GM18502 (cell line): ENCODE measurements at regions not wholly inside any gene's neighbourhood (a gene's known extent, or its start where the extent isn't known, plus 50 kb on each side); places are given as distances from the start of the nearest gene placed in this dataset.
A peak's percentile ranks its signal among the peaks of the same experiment; 100 is the strongest.
"Not testable (repeated sequence)": the region's sequence is repeated elsewhere in the genome, so short reads cannot be mapped to it uniquely, and the experiment has no call there.

ENCODE experiments used
- ATAC-seq: cut with Tn5 transposase; IDR thresholded peaks from one replicate; pipeline ENCODE4 v1.9.1; 2021; ENCODE audit warnings: mild to moderate bottlenecking; ENCODE audit not compliant: unreplicated experiment, poor library complexity

DNA sequence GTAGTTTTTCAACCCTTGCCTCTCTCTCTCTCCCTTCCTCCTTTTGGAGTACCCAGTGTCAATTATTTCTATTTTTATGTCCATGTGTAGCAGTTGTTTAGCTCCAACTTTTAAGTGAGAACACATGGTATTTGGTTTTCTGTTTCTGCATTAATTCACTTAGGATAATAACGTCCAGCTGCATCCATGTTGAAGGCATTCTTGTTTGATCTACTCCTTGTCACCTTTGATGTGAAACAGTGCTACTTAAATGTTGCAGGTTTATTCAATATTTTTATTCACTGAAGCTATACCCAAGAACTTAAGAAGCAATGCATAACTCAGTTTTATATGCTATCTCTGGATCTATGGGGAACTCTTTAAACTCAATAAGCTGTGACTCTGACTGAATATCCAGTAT is 465.2 kb upstream of the ADGRB3 start:
- no peak for ATAC-seq

DNA sequence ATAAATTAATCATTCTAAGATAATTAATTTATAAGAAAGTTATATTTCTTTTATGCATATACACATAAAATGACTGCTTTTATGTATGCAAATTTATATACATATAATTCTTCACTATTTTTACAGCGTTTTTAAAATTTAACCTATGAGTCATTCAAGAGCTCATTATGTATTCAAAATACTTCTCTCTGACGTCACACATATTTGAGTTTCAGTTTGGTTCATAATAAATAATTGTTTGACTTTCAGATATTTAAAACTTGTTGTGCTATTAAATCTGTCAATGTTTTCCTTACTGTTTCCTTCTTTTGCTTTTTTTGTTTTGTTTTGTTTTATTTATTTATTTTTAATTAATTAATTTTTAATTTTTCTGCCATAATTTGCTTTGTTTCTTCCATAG is 467.5 kb upstream of the ADGRB3 start:
- no peak for ATAC-seq

DNA sequence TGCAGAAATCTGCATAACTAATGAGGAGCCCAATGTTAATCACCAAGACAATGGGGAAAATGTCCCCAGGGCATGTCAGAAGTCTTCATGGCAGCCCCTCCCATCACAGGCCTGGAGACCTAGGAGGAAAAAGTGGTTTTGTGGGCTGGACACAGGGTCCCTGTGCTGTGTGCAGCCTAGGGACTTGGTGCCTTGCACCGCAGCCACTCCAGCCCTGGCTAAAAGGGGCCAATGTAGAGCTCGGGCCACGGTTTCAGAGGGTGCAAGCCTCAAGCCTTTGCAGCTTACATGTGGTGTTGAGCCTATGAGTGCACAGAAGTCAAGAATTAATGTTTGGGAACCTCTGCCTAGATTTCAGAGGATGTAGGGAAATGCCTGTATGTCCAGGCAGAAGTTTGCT is 474.3 kb upstream of the ADGRB3 start:
- not testable (repeated sequence) for ATAC-seq

DNA sequence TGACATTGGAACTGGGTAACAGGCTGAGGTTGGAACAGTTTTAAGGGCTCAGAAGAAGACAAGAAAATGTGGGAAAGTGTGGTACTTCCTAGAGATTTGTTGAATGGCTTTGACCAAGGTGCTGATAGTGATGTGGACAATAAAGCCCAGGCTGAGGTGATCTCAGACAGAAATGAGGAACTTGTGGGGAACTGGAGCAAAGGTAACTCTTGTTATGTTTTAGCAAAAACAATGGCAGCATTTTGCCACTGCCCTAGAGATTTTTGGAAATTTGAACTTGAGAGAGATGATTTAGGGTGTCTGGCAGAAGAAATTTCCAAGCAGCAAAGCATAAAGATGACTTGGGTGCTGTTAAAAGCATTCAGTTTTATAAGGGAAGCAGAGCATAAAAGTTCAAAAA is 474.7 kb upstream of the ADGRB3 start:
- ATAC-seq = no peak

DNA sequence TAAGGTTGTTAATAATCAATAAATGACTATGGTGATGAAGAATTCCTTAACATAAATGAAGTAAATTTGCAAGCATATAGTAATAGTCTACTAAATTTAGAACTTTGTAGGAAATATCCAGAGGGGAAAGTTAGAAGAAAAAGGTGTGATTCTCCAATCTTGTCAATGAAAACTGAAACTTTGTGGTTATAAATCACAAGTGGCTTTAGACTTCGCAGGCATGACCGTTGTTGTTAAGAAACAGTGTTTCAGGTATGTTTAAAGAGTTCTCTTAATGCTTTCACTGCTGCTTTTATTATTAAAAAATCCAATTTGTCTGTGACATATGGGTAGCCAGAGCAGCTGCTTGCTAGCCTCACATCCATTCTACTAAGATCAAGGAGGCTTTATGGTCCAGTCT is 475.6 kb upstream of the ADGRB3 start:
- no peak for ATAC-seq

DNA sequence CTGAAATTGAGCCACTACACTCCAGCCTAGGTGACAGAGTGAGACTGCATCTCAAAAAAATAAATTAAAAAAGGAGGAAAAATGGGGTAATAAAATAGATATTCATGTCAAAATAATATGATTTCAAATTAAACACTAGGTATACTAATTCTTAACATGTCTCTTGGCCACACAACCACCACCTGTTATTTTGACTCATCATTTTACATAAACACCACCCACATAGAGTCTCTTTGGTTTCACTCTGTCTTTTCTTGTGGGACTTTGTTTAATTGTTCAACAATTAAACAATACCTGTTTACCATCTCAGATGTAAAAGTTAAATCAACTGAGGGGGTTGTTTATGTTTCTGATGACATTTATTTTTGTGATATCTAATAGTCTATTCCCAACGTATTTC is 476.8 kb upstream of the ADGRB3 start:
- peak; percentile 58 for ATAC-seq

DNA sequence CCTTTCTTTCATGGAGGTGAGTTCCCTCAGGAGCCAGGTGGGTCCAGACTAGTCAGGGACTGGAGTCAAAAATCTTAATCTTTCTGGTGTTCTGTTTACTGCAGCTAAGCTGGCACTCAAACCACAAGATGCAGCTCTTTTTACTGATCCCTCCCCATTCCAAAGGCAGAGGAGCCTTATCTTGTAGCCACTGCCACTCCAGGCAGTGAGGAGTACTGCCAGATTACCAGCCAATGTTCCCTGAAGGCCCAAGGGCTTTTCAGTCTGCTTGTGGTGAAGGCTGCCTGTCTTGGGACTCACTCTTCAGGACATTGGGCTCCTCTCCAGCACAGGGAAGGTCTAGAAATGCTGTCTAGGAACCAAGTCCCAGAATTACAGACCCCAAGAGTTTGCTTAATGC is 490.4 kb upstream of the ADGRB3 start:
- no peak for ATAC-seq

DNA sequence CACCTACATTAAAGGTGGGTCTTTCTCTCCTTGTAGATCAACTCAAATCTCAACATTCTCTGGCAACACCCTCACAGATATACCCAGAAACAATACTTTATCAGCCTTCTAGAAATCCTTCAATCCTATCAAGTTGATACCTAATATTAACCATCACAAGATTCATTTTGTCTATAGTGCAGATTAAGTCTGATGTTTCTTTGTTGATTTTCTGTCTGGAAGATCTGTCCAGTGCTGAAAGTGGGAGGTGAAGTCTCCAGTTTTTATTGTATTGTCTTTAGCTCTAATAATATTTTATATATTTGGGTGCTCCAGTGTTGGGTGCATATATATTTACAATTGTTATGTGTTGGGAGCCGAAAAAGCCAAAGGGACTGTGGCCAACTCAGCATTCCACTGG is 493.9 kb upstream of the ADGRB3 start:
- no peak for ATAC-seq

DNA sequence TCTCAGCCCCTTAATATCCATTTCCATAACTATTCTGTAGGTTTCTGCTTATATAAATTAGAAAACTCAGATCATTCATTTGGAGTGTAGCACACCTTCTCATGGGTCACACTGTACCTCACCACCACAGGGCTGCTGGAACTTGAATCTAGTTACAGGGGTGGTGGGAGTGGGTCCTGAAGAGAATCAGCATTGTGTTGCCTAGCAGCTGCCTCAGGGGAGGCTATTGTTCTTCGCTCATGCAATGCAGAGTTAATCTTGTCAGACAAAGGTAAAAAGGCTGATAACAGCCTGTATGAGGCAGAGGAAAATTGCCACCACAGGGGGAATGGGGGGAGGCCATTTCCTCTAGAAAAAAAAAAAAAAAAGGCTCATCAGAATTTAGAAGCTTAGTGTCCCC is 496.0 kb upstream of the ADGRB3 start:
- ATAC-seq = no peak

DNA sequence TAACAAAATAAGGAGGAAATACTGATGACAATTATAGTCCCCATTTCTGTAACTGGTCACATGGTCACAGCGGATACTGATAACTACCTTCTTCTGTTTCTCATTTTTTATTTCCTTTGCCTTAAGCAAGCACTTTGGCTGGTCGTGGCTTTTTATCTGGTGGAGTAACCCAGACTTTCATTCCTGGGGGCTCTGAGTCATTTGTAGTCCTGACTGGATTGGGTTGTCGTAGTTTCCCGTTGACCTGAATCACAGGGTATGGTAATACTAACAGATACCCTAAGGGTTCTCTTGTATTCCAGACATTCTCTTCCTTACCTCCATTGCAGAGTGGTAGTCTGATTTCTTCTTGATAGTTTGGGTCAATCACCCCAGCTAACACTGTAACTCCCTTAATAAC is 500.3 kb upstream of the ADGRB3 start:
- no peak for ATAC-seq

DNA sequence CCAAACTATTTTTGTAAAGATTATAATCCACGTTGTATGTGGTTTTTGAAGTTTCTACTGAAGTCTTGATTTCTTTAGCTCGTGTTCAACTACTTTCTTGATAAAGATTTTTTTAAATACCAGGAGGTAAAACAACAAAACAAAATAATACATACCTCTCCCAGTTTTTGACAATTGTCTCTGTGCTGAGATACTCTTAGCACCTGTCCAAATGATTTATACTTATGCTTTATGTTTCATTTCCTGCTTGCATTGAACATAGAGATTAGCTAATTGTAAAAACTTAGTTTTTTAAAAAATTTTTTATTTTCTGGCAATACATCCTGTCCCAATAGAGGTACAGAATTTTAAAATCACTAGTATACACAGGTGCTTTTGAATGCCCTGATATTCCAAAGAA is 506.9 kb upstream of the ADGRB3 start:
- no peak for ATAC-seq

DNA sequence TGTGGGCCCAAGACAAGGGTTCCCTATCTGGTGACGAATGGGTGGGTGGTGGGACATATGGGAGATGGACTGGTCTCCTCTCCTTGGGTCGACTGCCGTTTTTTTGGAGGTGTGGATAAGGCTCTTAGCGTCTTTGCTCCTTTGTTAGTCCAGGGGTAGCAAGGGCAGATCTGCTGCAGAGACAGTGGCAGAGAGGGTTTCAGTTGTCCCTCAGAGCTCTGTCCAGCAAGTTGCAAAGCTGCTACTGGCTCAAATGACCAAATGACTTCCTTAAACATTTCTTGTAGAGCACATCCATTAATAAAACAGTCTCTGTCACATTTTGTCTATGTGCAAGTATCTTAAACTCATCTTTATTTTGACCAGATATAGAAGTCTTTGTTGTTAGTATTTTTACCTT is 508.0 kb upstream of the ADGRB3 start:
- ATAC-seq = no peak

DNA sequence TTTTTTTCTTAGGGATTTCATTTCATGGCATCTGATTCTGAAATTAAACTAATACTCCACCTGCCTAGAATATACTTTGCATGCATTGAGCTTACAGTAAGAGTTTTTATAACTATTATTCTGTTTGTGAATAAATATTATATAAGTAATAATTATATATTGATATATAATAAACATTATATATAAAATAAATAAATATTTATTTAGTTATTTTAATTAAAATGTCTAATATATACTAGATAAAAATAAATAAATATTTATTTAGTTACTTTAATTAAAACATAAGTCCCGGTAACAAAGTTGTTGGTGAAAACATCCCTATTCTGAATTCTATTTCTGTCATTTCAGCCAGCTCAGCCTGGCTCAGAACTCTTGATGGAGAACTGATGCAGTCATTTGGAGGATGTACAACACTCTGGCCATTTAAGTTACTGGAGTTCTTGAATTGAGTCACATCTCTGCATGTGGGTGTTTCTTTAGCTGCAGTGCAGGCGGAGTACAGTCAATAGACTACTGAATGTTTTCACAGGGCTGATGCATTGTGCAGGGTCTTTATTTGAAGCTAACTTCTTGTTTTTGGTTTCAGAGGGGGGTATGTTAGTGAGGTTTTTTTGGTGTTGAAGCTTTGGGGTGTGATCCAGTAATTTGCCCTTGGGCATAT is 508.9 kb upstream of the ADGRB3 start:
- ATAC-seq = peak; percentile 93

DNA sequence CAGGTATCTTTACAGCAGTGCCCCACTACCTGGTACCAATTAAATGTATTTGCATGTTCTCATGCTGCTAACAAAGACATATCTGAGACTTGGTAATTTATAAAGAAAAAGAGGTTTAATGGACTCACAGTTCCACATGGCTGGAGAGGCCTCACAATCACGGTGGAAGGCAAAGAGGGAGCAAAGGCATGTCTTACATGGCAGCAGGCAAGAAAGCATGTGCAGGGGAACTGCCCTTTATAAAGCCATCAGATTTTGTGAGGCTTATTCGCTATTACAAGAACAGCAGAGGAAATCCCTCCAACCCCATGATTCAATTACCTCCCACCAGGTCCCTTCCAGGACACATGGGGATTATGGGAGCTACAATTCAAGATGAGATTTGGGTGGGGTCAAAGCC is 512.1 kb upstream of the ADGRB3 start:
- ATAC-seq = not testable (repeated sequence)

DNA sequence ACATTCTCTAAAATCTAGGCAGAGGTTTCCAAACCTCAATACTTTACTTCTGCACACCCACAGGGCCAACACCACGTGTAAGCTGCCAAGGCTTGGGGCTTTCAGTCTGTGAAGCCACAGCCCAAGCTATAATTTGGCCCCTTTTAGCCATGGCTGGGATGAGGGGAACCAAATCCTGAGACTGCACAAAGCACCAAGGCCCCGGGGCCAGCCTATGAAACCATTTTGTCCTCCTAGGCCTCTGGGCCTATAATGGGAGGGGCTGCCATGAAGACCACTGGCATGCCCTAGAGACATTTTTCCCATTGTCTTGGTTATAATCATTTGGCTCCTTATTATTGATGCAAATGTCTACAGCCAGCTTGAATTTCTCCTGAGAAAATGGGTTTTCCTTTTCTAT is 513.0 kb upstream of the ADGRB3 start:
- ATAC-seq = no peak

DNA sequence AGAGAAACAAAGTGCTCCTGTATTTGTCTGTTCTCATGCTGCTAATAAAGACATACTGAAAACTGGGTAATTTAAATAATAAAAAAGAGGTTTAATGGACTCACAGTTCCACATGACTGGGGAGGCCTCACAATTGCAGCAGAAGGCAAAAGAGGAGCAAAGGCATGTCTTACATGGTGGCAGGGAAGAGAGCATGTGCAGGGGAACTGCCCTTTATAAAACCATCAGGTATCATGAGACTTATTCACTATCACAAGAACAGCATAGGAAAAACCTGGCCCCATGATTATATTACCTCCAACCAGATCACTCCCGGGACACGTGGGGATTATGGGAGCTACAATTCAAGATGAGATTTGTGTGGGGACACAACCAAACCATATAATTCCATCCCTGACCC is 514.1 kb upstream of the ADGRB3 start:
- not testable (repeated sequence) for ATAC-seq

DNA sequence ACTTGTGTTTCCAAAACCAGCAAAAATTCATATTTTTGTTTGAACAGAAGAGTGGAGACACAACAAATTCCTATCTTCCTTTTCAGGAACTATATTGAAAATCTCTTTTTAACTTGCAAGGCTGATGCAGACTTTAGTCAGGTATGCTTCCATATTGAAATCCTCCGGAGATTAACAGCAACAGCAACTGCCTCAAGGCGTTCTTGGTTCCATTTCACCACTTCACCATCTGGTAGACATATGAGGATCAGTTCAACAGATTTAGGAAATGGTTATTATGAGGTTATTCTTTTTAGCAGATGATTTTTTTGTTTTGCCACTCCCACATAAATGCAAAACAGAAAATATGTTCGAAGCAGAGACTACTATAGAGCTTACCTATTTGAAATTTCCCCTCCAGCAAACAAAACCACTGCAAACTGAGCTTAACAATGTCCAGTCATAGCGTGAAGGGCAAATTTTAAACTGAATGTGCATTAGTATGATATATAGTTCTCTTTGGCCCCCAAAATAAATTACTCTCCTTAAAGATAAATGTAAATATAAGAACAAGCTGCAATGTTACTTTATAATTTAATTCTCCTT is 520.5 kb upstream of the ADGRB3 start:
- ATAC-seq = no peak

DNA sequence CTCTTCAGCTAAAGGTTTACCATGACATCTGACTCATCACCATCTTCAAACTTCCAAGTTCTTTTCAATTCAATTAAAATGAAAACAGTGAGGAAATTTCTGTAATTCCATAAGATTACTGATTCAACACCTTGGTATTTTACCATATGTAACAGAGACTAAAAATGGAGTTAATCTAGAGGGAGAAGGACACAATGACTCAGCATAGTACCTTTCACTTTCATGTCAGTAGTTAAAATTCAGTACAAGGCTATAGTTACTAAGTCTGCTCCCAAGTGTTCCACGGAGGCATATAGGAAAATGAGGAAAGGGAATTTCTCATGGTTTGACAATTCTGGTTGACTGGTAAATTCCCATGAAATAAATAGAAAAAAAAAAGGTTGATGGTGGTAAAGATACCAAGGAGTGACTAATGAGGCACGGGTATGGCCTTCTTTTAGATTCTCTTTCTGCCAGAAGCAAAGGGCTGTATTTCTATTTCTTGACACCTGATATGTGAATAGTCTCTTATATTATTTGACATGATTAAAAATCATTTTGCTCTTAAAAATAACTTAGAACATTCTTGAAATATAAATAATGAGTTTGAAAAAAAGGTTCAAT is 526.7 kb upstream of the ADGRB3 start:
- ATAC-seq = peak; percentile 83

DNA sequence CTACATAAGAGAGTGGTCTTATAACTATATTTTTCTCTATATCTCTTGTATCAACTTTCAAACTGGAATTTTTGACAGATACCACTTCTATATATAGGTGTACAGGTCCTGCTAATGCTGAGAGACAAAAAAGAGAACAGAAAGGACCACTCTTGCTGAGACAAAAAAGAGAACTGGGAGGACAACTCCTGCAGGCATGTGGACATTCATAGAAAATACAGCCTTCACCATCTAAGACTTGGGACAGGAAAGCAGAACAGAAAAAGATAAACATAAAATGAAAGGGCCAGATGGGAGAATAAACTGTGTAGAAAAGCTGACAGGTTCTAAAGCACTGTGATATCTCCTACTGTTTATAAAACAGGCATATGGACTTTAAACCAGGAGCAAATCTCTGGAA is 541.0 kb upstream of the ADGRB3 start:
- peak; percentile 82 for ATAC-seq

DNA sequence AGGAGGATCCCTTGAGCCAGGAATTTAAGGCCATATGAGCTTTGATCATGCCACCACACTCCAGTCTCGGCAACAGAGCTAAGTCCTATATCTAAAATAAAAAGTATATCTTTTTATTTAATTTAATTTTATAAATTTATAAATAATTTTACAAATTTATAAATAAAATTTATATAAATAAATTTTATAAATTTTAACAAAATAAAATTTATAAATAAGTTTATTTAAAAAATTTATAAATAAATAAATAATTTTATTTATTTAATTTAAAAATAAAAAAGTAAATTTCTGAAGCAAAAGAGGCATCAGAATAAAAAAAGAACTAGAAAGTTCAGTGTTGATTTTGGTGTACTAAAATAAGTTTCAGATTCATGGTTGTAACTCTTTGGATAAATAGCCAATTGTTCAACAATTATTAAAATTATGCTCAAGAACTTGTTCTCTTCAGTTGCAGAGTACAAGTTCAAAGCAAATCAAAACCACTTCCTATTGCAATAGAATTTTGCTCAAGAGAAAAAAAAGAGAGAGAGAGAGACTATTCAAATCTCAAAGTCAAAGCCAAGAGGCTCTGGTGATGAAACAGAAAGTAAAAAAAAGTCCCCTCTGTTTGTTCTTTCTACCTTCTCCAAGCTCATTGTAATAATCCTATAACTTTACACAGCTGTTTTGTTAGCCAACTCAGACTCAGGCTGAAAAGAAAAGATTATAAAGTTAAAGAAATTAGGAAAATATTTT is 547.5 kb upstream of the ADGRB3 start:
- peak; percentile 72 for ATAC-seq

DNA sequence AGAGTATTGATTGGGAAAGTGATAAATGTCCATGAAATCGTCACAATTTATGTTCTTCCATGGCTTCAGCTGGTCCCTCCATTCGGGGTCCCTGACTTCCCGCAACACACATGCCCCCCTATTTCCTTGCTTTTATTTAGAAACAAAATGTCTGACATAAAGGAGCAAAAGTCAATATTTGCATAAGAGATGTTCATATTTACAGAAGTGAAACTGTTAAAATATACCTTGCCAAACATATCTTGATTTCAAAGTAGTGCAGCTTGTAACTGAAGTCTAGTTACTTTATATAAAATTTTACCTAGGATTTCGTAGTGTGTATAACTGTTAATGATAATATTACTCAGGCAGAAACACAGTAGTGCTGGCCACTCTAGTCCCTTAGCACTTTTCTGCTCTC is 548.9 kb upstream of the ADGRB3 start:
- no peak for ATAC-seq
